DOHH2 (cell line): ENCODE measurements at regions not wholly inside any gene's neighbourhood (a gene's known extent, or its start where the extent isn't known, plus 50 kb on each side); places are given as distances from the start of the nearest gene placed in this dataset.

ENCODE experiments used
- H3F3A ChIP-seq: fragments of 200-600 bp; sonication (generic), shearing (Covaris generic); 2 replicates; pipeline ENCODE4 v1.6.0; 2016; ENCODE audit warnings: antibody characterized with exemption, mild to moderate bottlenecking; ENCODE audit not compliant: control insufficient read depth, insufficient read depth
- H3K27ac ChIP-seq: fragments of 200-600 bp; sonication (generic); 2 replicates; pipeline ENCODE4 v1.5.1; 2014; ENCODE audit warnings: low read depth, mild to moderate bottlenecking, low read length, moderate library complexity
- H3K27me3 ChIP-seq: fragments of 200-600 bp; sonication (generic); 2 replicates; pipeline ENCODE4 v1.6.1; 2014; ENCODE audit warnings: mild to moderate bottlenecking, low read length, mixed read lengths; ENCODE audit not compliant: control insufficient read depth
- H3K36me3 ChIP-seq: fragments of 200-600 bp; sonication (generic); 2 replicates; pipeline ENCODE4 v1.6.1; 2014; ENCODE audit warnings: mild to moderate bottlenecking, low read length, moderate library complexity, mixed read lengths; ENCODE audit not compliant: control insufficient read depth
- H3K4me1 ChIP-seq: fragments of 200-600 bp; sonication (generic); 2 replicates; pipeline ENCODE4 v1.6.1; 2014; ENCODE audit warnings: mild to moderate bottlenecking, low read length, mixed read lengths; ENCODE audit not compliant: control insufficient read depth
- H3K4me2 ChIP-seq: fragments of 200-600 bp; sonication (generic); 2 replicates; pipeline ENCODE4 v1.6.0; 2014; ENCODE audit warnings: mild to moderate bottlenecking, low read length, moderate library complexity
- H3K4me3 ChIP-seq: fragments of 200-600 bp; sonication (generic); 2 replicates; pipeline ENCODE4 v1.5.1; 2014; ENCODE audit warnings: mild to moderate bottlenecking, low read length, mixed read lengths
- H3K79me2 ChIP-seq: fragments of 200-600 bp; sonication (generic); 2 replicates; pipeline ENCODE4 v1.6.1; 2014; ENCODE audit warnings: mild to moderate bottlenecking, low read length, mixed read lengths; ENCODE audit not compliant: control insufficient read depth
- H3K9me2 ChIP-seq: fragments of 200-600 bp; sonication (generic); replicated peaks from 2 replicates; pipeline ENCODE4 v1.6.1; 2014; ENCODE audit warnings: mild to moderate bottlenecking, low read length, mixed read lengths; ENCODE audit not compliant: control insufficient read depth
- H3K9me3 ChIP-seq: fragments of 200-600 bp; sonication (generic); 2 replicates; pipeline ENCODE4 v1.6.1; 2014; ENCODE audit warnings: antibody characterized with exemption, low read length, mixed read lengths; ENCODE audit not compliant: control insufficient read depth, insufficient read depth
- H4K20me1 ChIP-seq: fragments of 200-600 bp; sonication (generic); 2 replicates; pipeline ENCODE4 v1.6.0; 2014; ENCODE audit warnings: low read depth, mild to moderate bottlenecking, antibody characterized with exemption, low read length, moderate library complexity; ENCODE audit not compliant: control insufficient read depth, insufficient read depth
- CTCF ChIP-seq: fragments of 200-600 bp; sonication (generic); IDR thresholded peaks from one replicate; pipeline ENCODE4 v1.5.1; 2014; ENCODE audit warnings: antibody characterized with exemption, mild to moderate bottlenecking, low read depth, low read length; ENCODE audit not compliant: poor library complexity, severe bottlenecking
- EZH2phosphoT487 ChIP-seq: fragments of 200-600 bp; sonication (generic); IDR thresholded peaks from 2 replicates; pipeline ENCODE4 v1.6.1; 2017; ENCODE audit warnings: borderline replicate concordance, mild to moderate bottlenecking, antibody characterized with exemption, low read length, moderate library complexity, mixed read lengths

DNA sequence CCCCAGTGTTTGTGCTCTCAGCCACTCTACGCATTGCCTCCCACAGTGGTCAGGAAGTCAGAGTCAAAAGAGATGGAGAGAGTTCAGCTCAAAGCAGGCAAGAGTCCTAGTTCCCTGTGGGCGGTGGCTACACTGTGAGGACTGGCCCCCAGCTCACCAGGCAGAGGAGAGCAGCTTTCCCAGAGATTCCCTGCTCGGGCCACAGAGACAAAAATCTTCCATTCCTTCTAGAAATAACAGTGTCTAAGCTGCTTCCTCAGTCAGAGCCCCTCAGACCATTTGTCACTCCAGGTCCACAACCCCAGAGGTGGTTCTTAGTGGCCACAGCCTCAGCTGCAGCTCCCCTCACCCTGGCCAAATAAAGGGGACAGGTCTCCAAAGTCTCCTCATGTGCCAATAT, 263.0 kb upstream of the RPL38 start:
- H3K27ac ChIP-seq, result no peak overlapping the region
- H3F3A ChIP-seq, result no peaks in the 10 kb centered on the region
- no peak for TF ChIP-seq CTCF
- TF ChIP-seq EZH2phosphoT487, result no peak
- no peaks in the 10 kb centered on the region for H3K9me3 ChIP-seq
- H3K4me2 ChIP-seq, result no peak overlapping the region
- H3K79me2 ChIP-seq, result no peaks in the 10 kb centered on the region
- H3K9me2 ChIP-seq, result no peaks in the 10 kb centered on the region
- no peaks in the 10 kb centered on the region for H4K20me1 ChIP-seq
- H3K4me1 ChIP-seq, result no peaks in the 10 kb centered on the region
- no peaks in the 10 kb centered on the region for H3K27me3 ChIP-seq
- no peaks in the 10 kb centered on the region for H3K36me3 ChIP-seq
- no peak overlapping the region for H3K4me3 ChIP-seq

GRCh38 chr17:73941919-73942530, 261.5 kb upstream of the RPL38 start:
- no peaks in the 10 kb centered on the region for H3K9me3 ChIP-seq
- H3K27me3 ChIP-seq, result no peaks in the 10 kb centered on the region
- TF ChIP-seq EZH2phosphoT487 (no peak), CTCF (no peak)
- H3K4me2 ChIP-seq, result no peak overlapping the region
- H3K9me2 ChIP-seq, result no peaks in the 10 kb centered on the region
- H3K79me2 ChIP-seq, result no peaks in the 10 kb centered on the region
- no peak overlapping the region for H3K4me3 ChIP-seq
- H4K20me1 ChIP-seq, result no peaks in the 10 kb centered on the region
- no peak overlapping the region for H3K27ac ChIP-seq
- no peaks in the 10 kb centered on the region for H3F3A ChIP-seq
- H3K36me3 ChIP-seq, result no peaks in the 10 kb centered on the region
- H3K4me1 ChIP-seq, result no peaks in the 10 kb centered on the region

- Histone ChIP-seq H3K9me2 (no peaks in the 10 kb centered on the region), H3K4me1 (no peaks in the 10 kb centered on the region), H3K9me3 (no peaks in the 10 kb centered on the region), H3K27ac (no peak overlapping the region), H4K20me1 (no peaks in the 10 kb centered on the region), H3K4me2 (no peak overlapping the region), H3F3A (no peaks in the 10 kb centered on the region), H3K36me3 (no peaks in the 10 kb centered on the region), H3K27me3 (no peaks in the 10 kb centered on the region), H3K4me3 (no peak overlapping the region), H3K79me2 (no peaks in the 10 kb centered on the region)
- TF ChIP-seq EZH2phosphoT487 (no peak), CTCF (no peak)
Observed at GRCh38 chr17:73942703-73943415, 260.6 kb upstream of the RPL38 start.
